Type B pancreatic cell (in vitro differentiated cells): ENCODE measurements at regions not wholly inside any gene's neighbourhood (a gene's known extent, or its start where the extent isn't known, plus 50 kb on each side); places are given as distances from the start of the nearest gene placed in this dataset.

Experiments
- DNase-seq: peaks from one replicate; pipeline ENCODE4 v3.0.0; 2021; ENCODE audit warnings: mixed read lengths; ENCODE audit not compliant: unreplicated experiment; ENCODE audit errors: extremely low spot score
- H3K27ac Mint-ChIP-seq: 2 replicates; pipeline ENCODE4 v1.8.0; 2021; ENCODE audit warnings: mild to moderate bottlenecking, mixed read lengths
- H3K27me3 Mint-ChIP-seq: 2 replicates; pipeline ENCODE4 v1.8.0; 2021; ENCODE audit warnings: mixed read lengths
- H3K36me3 Mint-ChIP-seq: 2 replicates; pipeline ENCODE4 v1.8.0; 2021; ENCODE audit warnings: mixed read lengths
- H3K4me1 Mint-ChIP-seq: one replicate; pipeline ENCODE4 v1.8.0; 2021; ENCODE audit warnings: mixed read lengths; ENCODE audit not compliant: unreplicated experiment
- H3K4me3 Mint-ChIP-seq: 2 replicates; pipeline ENCODE4 v1.8.0; 2021; ENCODE audit warnings: mild to moderate bottlenecking, mixed read lengths
- H3K9me3 Mint-ChIP-seq: 2 replicates; pipeline ENCODE4 v1.8.0; 2021; ENCODE audit warnings: mixed read lengths
- CTCF ChIP-seq: fragments of 200-600 bp; sonication (generic); conservative IDR thresholded peaks from 2 replicates; pipeline ENCODE4 v1.5.0; 2021; ENCODE audit warnings: antibody characterized with exemption, mild to moderate bottlenecking

- no peak for TF ChIP-seq CTCF
- Mint-ChIP-seq H3K27ac (peak overlapping the region; percentile 46), H3K9me3 (no peaks in the 10 kb centered on the region), H3K4me1 (peaks cover 33% of the 10 kb centered on the region), H3K4me3 (no peak overlapping the region), H3K27me3 (no peaks in the 10 kb centered on the region), H3K36me3 (no peaks in the 10 kb centered on the region)
- DNase-seq = no peak
These were observed 203.9 kb downstream of the TOMM20 start for GRCh38 chr1:234924450-234925355.

- Mint-ChIP-seq H3K27me3 (no peaks in the 10 kb centered on the region), H3K36me3 (no peaks in the 10 kb centered on the region), H3K4me3 (no peak overlapping the region), H3K9me3 (no peaks in the 10 kb centered on the region), H3K4me1 (peaks cover 37% of the 10 kb centered on the region), H3K27ac (no peak overlapping the region)
- no peak for TF ChIP-seq CTCF
- no peak for DNase-seq
These were observed 205.0 kb downstream of the TOMM20 start for GRCh38 chr1:234923626-234924025.

- H3K27ac Mint-ChIP-seq = no peak overlapping the region
- H3K27me3 Mint-ChIP-seq = no peaks in the 10 kb centered on the region
- H3K4me1 Mint-ChIP-seq = peaks cover 38% of the 10 kb centered on the region
- no peaks in the 10 kb centered on the region for H3K36me3 Mint-ChIP-seq
- no peaks in the 10 kb centered on the region for H3K9me3 Mint-ChIP-seq
- DNase-seq = no peak
- no peak overlapping the region for H3K4me3 Mint-ChIP-seq
- no peak for TF ChIP-seq CTCF
These were observed 205.7 kb downstream of the TOMM20 start for GRCh38 chr1:234922987-234923386.

- no peak overlapping the region for H3K4me3 Mint-ChIP-seq
- no peak overlapping the region for H3K27ac Mint-ChIP-seq
- no peaks in the 10 kb centered on the region for H3K27me3 Mint-ChIP-seq
- no peaks in the 10 kb centered on the region for H3K9me3 Mint-ChIP-seq
- no peak for TF ChIP-seq CTCF
- DNase-seq = no peak
- no peaks in the 10 kb centered on the region for H3K36me3 Mint-ChIP-seq
- H3K4me1 Mint-ChIP-seq = peaks cover 30% of the 10 kb centered on the region
These were observed 207.2 kb downstream of the TOMM20 start for GRCh38 chr1:234921266-234922062.

GRCh38 chr1:234920843-234921140 lies 207.8 kb downstream of the TOMM20 start:
- Mint-ChIP-seq H3K4me3 (no peak overlapping the region), H3K36me3 (no peaks in the 10 kb centered on the region), H3K9me3 (no peaks in the 10 kb centered on the region), H3K27ac (no peak overlapping the region), H3K27me3 (no peaks in the 10 kb centered on the region), H3K4me1 (peaks cover 29% of the 10 kb centered on the region)
- DNase-seq = no peak
- TF ChIP-seq CTCF = no peak
